CD4-positive, alpha-beta T cell treated with Interleukin-4 for 1 hour (primary cell): ENCODE measurements at regions not wholly inside any gene's neighbourhood (a gene's known extent, or its start where the extent isn't known, plus 50 kb on each side); places are given as distances from the start of the nearest gene placed in this dataset.

Experiments used
- DNase-seq, 2 donors: peaks; one replicate each; pipeline ENCODE4 v3.0.0-alpha.2; 2020 to 2022

DNA sequence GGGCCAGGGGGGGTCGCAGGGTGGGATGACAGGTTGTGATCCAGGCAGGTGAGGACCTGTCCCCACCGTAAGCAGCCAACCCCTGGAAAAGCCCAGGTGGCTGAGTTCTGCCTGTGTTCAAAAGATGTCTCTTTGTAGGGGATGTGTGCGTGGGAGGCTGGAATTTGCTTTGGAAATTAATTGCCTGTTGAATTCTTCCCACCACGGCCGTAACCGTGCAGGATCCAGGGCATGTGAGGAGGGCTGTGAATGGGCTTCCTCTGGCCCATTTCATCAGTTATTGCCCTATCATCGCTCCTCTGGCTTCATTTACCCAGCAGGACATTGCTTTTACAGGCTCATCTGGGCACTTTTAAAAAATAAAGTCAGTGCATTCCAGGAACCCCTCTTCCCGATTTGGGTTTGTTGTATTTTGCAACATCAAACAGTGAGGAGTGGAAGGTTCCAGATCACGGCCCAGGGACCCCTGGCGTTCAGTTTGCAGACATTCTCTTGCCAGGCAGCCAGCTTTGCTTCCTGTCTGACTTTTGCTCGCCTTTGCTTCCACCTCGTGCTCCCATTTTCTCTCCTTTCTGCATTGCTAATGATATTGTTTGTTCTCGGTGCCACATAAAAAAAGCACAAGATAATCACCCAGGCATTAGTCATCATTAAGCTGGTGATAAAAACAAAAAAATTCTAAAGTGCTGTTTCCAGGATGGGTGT, 1306.6 kb downstream of the BRD1 start:
- DNase-seq, result no peak

DNA sequence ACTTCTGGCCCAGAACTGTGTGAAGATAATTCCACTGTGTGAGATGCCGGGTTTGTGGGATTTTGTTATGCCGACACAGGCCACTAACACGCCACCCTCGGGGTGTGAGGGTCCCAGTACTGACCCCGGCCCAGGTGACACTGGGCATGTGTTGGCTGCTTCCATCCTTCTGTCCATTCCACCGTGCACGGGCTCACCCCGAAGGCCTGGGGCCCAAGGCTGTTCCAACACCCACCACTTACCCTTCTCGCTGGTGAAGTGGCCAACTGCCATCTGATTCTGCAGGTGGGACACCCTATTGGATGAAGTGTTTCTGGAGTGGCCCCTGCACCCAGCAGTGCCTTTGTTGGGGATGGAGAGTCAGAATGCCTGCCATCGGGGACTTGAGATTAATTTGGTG, 1307.5 kb downstream of the BRD1 start:
- DNase-seq, result no peak

DNA sequence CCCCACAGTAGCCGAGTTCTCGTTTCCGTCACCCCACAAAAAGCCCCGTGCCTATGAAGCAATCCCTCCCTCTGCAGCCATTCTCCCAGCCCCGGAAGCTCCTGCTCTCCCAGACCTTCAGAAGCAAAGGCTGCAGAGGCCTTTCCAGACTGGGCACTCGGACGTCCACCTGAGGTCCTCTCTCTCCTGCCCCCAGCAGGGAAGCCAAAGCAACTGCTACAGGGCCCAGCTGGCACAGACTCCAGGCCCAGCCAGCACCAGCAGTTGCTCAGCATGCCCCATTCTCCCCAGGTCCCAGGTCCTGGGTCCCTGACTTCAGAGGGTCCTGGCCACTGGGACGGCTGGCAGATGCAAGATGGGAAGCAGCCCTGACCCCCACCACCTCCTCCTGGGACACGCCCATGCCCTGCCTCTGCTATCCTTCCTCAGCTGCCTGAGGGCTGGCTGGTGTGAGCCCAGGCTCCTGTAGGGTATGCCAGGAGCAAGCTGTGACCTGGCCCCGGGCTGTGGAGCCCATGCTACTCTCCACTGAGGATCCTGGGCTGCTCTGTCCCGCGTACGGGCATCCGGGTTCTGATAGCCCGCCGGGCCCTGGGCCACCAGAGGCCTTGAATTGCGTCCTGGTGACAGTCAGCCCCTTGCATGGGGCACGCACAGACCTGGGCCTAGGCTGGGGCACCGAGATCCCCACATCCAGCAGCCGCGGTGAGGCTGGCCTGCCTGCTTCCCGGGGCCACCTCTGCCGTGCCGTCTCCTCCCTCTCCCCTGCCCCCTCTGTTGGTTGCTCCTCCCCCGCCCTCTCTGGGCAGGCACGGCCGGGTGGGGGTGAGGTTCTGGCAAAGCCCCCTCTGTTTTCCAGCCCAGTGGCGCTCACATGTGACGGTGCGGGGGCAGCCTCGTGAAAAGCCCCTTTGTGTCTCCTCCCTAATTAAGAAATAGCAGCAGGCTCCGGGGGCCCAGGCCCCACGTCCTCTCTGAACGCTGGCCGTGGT, 1310.3 kb downstream of the BRD1 start:
- no peak for DNase-seq

DNA sequence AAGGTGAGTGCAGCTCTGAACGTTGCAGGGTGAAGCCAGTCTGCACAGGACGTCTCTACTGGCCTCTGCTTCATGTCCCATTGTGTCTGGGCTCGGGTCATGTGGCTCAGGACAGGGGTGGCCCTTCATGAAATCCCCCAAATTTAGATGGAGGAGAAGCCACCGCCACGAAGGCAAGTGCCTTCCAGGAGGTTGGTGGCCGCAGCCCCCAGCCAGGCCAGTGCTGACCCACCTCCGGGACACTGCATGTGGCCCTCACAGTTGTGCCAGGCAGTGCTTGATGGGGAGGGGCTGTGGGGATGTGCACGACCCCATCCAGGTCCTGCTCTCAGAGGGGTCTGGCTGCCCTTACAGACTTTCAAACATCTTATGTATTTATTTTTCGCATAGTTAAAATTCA, 1311.1 kb downstream of the BRD1 start:
- no peak for DNase-seq

DNA sequence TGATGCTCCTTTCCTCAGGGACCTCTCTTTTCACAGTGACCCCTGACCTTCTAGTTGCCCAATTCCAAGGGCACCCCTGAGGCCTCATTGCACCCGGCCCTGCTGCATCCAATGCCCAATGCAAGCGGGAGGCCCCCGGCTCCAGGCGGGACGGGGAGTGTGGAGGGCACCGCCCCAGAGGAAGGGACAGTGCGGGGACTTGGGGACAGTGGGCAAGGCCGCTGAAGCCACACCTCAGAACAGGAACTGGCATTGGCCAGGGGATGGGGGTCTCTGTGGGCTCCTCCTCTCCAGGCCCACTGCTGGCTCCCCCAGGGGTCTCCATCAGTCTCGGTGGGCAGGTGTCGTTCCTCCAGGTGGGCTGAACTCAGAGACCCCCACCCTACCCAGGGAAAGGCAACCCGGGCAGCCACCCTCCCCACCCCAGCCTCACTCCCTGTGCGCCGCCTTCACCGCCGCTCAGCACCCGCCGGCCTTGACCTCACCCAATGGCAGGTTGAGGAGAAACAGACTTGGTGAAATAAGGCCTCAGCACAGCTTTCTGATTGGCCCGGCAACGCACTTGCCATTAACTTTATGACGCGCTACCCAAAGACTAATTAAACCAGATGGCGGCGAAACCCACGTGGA, 1312.0 kb downstream of the BRD1 start:
- no peak for DNase-seq

DNA sequence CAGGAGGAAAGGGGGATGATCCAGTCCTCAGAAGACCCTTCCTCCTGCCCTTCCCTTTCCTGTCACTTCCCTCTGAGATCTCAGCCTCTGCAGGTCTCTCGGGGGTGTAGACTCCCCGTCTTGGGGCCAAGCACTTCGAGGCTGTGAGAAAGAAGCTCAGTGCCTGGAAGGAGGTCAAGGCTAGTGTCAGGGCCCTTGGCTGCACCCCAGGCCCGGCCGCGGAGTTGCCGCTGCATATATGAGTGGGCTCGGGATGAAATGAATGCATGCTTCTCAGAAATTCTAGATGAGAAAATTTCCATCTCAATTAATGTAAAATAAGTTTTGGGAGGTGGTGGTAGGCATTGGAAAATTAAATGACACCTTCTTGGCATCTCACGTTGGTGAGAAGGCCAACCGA, 1313.7 kb downstream of the BRD1 start:
- no peak for DNase-seq

DNA sequence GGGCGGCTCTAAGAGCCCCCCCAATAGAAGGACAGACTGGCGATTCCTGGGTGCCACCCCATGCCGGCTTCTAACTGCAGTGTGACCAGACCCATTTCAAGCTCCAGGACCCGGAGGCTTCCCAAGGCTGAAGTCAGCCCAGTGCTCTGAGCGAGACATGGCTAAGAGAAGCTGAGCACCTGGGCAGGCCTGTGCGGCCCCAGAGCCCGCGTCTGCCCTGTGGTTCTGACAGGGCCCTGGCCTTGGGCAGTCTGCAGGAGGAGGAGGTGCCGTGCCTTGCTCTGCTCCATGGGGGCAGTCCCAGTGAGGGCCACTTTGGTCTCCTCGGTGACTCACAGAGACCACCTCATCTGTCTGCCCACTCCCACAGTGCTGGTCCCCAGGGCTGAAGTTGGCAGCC, 1314.2 kb downstream of the BRD1 start:
- DNase-seq, result no peak

DNA sequence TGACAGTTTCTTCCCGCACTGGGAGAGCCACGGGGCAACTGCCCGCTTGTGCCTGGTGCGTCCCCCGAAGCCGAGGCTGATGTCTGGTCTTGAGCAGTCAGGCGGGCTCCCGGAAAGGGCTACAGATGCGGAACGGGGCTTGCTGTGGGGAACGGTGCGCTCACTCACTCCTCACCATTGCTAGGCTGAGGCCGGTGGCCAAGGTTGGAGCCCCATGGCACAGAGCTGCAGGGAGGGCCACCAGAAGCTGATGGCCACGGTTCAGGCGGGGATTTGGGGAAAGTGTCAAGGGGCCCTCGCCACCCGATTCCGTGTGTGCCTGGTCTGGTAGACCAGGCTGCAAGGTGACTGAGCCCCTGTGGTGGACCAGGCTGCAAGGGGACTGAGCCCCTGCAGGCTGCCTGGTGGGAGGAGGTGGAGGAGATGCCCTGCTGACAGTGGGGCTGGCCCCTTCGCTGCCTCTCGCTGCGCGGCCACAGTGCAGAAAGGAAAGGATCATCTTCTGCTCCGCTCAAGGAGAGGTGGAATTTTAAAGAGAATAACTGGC, 1315.8 kb downstream of the BRD1 start:
- DNase-seq, result no peak

DNA sequence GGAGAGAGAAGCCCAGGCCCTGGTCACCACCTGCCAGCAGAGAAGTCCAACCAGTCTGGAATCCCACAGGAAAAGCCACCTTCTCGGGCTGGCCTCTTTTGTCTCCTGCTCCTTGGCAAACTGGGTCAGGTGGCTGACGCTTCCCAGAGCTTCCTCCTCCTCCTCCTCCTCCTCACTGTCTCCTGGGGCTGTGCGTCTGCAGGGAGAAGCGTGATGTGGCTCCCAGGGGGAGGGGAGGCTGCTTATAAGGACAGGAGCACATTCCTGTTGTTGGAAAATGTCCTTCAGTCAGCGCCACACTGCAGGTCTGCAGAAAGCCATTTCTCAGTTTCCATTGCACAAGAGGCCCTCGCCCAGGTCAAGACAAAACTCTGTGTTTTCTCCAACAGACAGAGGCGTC, 1316.5 kb downstream of the BRD1 start:
- DNase-seq, result no peak

DNA sequence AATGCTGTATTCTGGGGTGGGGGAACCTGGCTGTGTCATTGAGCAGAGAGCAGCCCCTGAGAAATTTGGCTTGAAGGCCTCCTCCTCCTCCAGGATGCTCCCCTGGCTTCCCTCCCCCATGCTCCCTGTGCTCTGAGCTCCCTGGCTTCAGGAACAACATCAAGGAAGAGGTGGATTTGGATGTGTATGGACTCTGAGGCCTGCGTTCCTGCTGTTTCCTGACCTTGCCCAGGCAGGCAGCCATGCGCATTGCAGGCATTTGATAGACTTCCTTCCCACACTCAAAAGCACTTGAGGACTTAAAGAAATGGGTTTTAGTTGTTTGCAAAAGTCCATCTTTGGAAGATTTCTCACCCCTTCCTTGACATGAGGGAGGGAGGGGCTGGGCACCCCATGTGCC, 1317.1 kb downstream of the BRD1 start:
- DNase-seq, result no peak

DNA sequence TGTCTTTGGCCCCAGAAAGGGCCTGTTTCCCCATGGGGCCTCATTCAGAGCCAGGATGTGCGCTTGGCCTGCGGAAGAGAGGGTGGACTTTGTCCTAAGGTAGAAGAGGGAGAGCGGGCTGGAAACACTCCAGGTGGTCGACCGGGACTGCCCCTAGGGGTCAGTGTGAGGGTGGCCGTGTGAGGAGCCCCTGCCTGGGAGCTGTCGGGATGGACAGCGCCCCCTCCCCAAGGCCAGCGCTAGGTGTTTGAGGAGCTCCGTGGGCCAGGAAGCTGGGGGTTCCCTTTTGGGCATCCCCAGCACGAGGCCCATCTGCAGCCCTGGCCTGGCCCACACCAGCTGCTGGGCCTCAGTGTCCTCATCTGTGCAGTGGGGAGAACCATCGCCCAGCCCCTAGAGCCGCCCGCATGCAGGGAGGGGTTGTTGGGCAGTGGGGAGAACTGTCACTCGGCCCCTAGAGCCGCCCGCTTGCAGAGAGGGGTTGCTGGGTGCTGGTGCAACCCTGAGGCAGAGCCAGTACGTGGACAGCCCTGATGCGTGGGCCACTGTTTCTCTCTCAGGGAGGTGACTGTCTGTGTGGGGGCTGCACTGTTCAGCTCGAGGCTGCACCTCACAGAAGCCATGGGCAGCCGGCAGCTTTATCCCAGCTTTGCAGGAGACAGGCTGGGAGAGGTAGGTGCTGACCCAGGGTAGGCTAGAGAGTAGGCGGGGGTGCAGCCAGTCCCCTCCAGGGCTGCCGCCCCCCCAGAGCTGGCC, 1319.9 kb downstream of the BRD1 start:
- DNase-seq, result no peak

DNA sequence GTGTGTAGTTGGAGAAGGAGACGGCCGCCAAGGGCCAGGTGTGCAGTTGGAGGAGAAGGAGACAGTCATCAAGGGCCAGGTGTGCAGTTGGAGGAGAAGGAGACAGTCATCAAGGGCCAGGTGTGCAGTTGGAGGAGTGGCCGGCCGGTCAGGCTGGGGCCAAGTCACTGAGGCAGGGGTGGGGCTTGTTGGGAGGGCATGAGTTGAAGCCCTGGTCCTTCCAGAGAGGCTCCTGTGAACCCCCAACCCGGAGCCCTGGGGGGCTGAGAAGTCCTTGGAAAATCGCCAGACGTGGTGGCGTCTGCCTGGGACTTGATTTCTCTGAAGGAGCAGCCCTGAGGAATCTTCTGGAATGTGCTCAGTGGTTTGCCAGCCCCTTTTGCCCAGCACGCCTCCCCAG, 1320.5 kb downstream of the BRD1 start:
- DNase-seq, result no peak

DNA sequence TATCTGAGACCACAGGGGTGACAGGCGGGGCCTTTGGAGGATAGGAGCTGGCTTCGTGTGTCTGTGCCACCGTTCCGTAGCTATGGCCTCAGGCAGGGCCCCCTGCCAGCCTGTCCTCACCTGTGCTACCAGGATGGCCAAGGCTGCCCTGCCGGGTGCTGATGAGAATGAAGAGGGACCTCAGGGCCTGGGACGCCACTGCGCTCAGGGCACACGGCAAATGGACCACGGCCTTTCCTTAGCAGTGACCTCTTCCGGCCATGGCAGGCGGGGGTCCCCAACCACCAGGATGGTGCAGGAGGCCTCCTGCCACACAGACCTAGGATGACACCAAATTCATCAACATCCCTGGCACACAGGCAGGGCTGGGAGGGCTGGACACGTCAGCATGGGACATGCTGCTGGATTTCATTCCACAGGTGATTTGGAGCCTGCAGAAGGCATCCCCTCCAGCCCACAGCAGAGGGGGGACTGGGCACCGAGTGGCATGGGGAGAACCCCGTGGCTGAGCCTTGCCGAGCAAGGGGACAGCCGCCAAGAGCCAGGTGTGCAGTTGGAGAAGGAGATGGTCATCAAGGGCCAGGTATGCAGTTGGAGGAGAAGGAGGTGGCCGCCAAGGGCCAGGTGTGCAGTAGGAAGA, 1321.0 kb downstream of the BRD1 start:
- no peak for DNase-seq

DNA sequence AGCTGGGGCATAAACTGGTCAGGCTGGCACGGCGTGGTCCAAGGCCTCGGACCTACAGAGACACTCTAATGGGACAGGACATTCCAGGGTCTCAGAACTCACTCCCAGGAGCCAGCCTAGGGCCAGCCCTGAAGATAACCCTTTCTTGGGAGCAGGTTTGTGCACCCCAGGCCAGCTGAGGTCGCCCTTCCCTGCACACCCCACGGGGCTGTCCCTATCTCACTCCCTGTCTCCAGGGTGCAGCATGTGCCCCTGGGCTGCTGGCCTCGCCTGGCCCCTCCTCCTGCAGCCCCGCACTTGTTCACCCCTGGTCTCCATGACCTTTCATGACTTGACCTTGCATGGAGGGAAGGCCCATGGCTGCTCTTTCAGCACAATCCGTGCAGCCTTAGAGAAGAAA, 1321.8 kb downstream of the BRD1 start:
- DNase-seq, result no peak

DNA sequence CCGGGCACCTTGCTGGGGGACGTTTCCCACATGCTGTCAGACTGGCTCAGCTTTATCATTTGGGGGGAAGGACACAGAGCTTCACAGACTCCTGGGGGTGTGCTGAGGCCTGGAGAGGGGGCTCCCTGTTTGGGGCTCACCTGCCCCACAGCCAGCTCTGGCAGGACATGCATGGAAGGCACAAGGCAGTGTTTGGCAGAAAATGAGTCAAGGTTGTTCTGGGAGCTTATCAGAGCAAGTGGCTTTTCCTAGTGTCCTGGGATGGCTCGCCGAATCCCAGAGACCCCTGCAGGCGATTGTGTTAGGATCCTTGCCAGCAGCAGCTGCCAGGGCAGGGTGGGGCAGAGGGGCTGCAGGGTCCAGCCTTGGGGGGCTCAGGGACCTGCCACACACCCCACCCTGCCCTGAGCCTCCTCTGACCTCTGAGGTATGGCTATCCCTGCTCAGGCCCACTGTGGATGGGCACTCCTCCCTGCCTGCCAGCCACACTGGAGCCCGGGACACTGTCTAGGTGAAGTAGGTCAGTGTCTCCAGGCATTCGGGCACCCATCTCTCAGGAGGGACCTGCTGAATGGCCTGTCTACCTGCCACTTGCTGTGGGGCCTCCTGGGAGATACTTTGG, 1323.0 kb downstream of the BRD1 start:
- no peak for DNase-seq

DNA sequence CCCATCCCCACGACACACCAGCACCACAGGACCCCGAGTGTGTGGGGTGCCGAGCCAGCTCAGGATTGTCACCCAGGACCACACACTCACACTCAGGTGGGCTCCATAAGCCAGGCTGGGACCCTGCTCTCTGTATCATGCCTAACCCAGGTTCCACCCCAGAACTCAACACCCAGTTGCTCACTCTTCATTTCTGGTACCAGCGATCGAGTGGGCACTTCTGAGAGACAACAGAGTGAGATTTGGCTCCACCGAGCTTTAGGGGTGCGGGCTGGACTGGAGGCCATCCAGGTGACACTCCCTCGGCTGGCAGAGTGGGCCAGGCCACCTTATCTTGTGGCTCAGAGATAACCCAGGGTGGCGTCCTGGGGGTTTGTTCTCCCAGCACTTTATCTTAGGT, 1323.8 kb downstream of the BRD1 start:
- no peak for DNase-seq

DNA sequence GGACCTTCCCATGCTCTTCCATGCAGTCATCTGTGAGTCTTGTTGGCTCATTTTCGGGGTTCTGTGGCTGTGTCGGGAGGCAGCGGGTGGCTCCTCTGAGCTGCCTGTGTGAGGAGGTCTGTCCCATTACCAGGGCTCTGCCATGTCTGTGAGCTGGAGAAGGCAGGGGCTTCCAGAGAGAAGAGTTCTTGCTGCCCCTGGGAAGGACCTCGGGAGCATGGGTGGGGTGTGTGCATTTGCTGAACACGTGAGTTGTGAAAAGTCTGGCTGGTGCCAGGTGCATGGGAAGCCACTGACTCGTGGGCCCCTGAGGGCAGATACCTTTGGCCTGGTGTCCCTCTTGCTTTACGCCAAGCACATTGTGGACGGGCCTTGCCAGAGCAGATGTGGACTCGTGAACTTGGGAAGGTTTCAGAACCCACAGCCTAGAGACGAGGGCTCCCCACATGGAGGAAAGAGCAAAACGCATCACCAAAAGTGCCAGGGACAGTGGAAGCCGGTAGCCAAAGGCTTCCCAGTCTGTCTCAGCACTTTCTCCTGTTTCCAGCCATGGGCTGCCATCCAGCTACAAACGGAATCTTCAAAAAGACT, 1324.5 kb downstream of the BRD1 start:
- no peak for DNase-seq

DNA sequence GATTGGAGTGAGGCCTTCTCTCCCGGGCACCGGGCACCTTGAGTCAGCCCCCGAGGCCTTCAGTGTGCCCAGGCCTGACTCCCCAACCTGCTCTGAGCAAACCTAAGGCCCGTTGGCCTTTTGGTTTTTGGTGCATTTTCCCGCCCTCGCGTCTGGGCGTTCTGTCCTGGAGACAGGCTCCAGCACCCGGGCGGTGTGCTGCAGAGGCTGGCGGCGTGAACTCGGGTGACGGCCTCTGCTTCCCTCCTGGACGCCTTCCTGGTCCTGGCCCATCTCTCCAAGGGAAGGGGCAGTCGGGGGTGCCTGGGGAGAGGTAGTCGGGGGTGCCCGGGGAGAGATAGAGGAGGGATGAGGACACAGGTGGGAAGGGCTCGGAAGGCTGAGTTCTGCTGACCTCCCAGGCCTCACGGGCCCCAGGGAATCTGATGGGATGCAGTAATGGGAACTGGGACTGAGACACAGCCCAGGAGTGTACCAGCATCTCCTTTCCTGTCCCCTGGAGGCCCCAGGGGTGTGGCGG, 1326.4 kb downstream of the BRD1 start:
- DNase-seq, result no peak

DNA sequence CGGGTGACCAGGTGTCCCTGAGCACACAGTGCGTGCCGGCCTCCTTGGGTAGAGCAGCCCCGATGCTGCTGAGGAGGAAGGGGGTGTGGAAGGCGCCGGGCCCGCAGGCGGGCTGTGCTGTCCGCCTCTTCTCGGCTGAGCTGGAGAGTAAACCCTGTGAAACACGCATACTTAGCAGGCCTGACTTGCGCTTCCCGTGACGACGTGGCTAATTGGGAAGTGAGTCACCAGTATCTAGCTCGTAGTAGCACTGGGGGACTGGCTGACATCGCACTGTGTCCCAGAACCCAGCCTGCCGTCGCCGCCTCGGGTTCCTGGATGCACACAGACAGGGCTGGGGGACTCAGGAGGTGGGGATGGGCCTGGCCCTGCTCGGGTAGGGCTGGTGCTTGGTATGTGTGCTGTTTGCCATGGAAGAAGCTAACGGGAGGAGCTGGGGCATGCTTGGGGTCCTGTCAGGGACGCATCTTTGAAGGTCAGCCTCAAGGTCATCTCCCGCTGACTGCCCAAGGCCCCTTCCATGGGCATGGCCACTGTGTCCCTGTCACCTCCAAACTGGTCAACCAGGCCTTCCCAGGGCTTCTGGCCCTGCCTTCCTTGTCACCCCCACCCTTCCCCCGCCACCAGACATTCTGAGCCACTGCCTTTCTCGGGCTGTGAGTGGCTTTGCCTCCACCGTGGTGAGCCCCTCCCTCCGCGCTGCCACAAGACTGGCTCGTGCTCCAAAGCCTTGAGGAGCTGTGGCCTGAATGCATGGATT, 1327.0 kb downstream of the BRD1 start:
- no peak for DNase-seq
